Kidney epithelial cell (primary cell): ENCODE measurements at regions not wholly inside any gene's neighbourhood (a gene's known extent, or its start where the extent isn't known, plus 50 kb on each side); places are given as distances from the start of the nearest gene placed in this dataset.

Experiments used
- DNase-seq: peaks from one replicate; pipeline ENCODE4 v3.0.0-alpha.2; 2010; ENCODE audit warnings: low read depth
- H3K27me3 ChIP-seq: 2 replicates; pipeline ENCODE4 v1.6.0; 2011; ENCODE audit warnings: low read length; ENCODE audit not compliant: control insufficient read depth, insufficient read depth
- H3K36me3 ChIP-seq: 2 replicates; pipeline ENCODE4 v1.5.1; 2011; ENCODE audit warnings: low read length; ENCODE audit not compliant: control insufficient read depth, insufficient read depth
- H3K4me3 ChIP-seq: 2 replicates; pipeline ENCODE4 v1.5.1; 2011; ENCODE audit warnings: low read depth, mild to moderate bottlenecking, control low read depth, low read length
- TF ChIP-seq, protein P1 (sequence below): IDR thresholded peaks from 2 replicates; pipeline ENCODE4 v1.5.1; 2011; ENCODE audit warnings: mild to moderate bottlenecking, moderate library complexity, low read length, control low read depth, inconsistent platforms; ENCODE audit not compliant: insufficient read depth, poor library complexity, severe bottlenecking

DNA sequence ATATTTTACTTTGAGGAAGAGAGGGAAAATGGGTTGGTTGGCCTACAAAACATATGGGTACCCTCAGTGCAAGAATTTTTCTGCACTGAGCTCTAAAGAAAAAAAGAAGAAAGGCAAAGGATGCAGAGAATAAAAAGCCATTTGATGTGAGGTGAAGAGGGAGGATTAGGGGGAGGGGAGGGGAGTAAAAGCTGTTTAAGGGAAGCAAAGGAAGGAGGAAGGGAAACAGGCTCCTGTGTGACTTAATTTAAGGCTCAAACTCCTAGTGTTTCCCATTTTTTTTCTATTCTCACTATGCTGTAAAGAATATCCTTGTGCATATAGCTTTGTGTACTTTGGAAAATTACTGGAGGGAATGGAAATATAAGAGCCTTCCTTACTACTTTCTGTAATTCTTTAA lies 78.7 kb downstream of the NKX2-1 start:
- H3K36me3 ChIP-seq: no peaks in the 10 kb centered on the region
- TF ChIP-seq, protein P1, sequence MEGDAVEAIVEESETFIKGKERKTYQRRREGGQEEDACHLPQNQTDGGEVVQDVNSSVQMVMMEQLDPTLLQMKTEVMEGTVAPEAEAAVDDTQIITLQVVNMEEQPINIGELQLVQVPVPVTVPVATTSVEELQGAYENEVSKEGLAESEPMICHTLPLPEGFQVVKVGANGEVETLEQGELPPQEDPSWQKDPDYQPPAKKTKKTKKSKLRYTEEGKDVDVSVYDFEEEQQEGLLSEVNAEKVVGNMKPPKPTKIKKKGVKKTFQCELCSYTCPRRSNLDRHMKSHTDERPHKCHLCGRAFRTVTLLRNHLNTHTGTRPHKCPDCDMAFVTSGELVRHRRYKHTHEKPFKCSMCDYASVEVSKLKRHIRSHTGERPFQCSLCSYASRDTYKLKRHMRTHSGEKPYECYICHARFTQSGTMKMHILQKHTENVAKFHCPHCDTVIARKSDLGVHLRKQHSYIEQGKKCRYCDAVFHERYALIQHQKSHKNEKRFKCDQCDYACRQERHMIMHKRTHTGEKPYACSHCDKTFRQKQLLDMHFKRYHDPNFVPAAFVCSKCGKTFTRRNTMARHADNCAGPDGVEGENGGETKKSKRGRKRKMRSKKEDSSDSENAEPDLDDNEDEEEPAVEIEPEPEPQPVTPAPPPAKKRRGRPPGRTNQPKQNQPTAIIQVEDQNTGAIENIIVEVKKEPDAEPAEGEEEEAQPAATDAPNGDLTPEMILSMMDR: no peak
- no peak overlapping the region for H3K4me3 ChIP-seq
- DNase-seq: no peak
- peaks cover 6% of the 10 kb centered on the region for H3K27me3 ChIP-seq

DNA sequence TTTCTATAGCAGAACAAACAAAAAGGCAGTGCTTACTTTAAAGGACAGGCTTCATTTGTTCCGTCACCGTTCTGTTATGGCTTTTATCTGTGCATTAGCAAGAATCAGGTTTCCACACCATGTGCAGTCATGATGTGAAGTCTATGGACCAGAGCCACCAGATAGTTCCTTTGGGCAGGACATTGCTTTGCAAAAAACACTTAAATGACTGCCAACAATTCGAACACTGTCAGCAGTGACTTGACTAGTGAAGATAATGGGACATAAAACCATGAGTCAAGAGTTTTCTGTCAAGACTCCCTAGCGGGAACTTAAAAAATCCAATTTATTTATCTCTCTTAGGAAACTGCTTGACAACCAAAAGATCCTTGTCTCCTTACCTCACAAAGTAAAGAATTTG lies 80.3 kb downstream of the NKX2-1 start:
- no peak for DNase-seq
- Histone ChIP-seq H3K36me3 (no peaks in the 10 kb centered on the region), H3K27me3 (peaks cover 6% of the 10 kb centered on the region), H3K4me3 (no peak overlapping the region)
- TF ChIP-seq, protein P1: no peak

DNA sequence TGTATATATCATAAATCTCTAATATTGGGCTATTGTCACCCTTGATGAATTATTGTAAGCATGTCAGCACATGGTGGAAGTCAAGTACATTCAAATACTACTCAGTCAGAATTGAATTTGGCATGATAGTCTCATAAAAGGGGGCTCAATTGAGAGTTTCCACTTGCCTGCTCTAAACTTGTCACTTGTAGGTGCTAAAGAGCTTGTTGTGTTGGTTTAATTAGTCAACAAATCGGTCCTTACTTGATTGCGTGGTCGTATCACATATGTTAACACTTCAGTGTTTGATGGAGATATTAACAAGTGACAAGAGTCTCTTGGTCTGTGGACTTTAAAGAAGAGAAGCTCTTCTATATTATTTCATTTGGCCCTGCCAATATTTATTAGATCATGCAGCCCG lies 81.1 kb downstream of the NKX2-1 start:
- TF ChIP-seq, protein P1: no peak
- Histone ChIP-seq H3K36me3 (no peaks in the 10 kb centered on the region), H3K4me3 (no peak overlapping the region), H3K27me3 (peaks cover 6% of the 10 kb centered on the region)
- DNase-seq: no peak

DNA sequence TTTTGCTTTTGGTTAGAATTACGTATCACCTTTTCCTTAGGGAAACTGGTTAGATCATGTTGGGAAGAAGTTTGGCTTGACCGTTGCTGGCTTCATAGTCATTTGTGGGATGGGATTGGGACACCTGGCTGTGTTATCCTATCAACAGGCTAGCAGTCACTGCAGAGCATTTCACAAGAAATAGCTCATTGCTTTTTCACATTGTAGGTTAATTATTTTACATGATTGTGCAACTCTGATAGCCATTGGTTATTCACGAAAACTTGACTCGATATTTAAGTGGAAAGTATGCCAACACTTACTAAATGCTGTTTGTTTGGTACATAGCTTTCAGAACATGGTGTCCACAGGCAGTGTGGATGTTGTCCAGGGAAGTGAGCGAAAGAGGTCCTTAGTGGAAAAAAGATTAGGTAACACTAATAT lies 89.4 kb downstream of the NKX2-1 start:
- TF ChIP-seq, protein P1: no peak
- Histone ChIP-seq H3K4me3 (no peak overlapping the region), H3K27me3 (no peaks in the 10 kb centered on the region), H3K36me3 (no peaks in the 10 kb centered on the region)
- DNase-seq: no peak

DNA sequence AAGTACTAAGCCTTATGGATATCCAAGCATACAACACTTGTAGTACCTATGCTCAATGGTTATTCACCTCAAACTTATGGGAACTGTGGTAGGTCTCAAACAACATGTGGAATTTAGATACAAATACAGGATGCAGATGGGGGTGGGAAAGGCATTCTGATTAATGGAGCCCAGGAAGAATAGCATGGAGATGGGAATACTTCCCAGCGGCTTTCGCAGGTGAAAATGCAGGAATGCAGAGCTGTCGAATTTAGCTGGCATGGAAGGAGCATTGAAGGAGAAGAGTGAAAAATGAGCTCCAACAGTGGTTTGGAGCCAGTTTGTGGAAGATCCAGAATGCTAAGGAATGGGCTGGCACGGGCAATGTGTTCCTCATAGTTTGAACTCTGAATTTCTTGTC lies 89.9 kb downstream of the NKX2-1 start:
- no peaks in the 10 kb centered on the region for H3K27me3 ChIP-seq
- DNase-seq: no peak
- no peak overlapping the region for H3K4me3 ChIP-seq
- TF ChIP-seq, protein P1: no peak
- H3K36me3 ChIP-seq: no peaks in the 10 kb centered on the region

DNA sequence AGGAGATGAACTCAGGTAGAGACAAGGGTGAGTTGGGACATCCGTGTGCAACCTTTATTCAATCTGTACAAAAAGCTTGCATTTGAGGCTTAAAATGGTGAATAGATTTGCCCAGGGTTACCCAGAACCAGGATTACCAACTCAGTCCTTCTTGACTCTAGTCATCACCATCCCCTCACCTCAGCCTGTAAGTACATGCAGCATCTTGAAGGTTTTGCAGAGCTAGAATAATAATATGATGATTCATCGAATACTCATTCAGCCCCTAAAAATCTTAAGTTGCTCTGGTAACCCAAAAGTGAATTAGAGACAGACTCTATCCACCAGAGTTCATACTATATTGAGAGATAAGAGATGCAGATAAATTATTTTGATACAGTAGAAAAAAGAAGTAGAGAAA lies 90.3 kb downstream of the NKX2-1 start:
- Histone ChIP-seq H3K4me3 (no peak overlapping the region), H3K36me3 (no peaks in the 10 kb centered on the region), H3K27me3 (no peaks in the 10 kb centered on the region)
- TF ChIP-seq, protein P1: no peak
- no peak for DNase-seq
